H1 (cell line): ENCODE measurements at regions not wholly inside any gene's neighbourhood (a gene's known extent, or its start where the extent isn't known, plus 50 kb on each side); places are given as distances from the start of the nearest gene placed in this dataset.
A peak's percentile ranks its signal among the peaks of the same experiment; 100 is the strongest.

ENCODE experiments used
- CTCF ChIA-PET: fragments of 300-600 bp; sonication (Branson Sonifier 250); formaldehyde crosslinking; loops from one replicate; lab custom pipeline; 2021; ENCODE audit not compliant: partially characterized antibody; lab: Charles Lee
- POLR2A ChIA-PET: fragments of 300-600 bp; sonication (Branson Sonifier 250); formaldehyde crosslinking; loops from one replicate; lab custom pipeline; 2021; ENCODE audit warnings: inconsistent platforms; ENCODE audit not compliant: partially characterized antibody; lab: Charles Lee
- DNase-seq, 2 experiments: peaks; one replicate each; pipeline versions ENCODE4 v3.0.0 to v3.0.0-alpha.2; 2010 to 2022; ENCODE audit warnings: low spot score in 2 of 2, low read depth in 1 of 2, mixed read lengths in 1 of 2
- FAIRE-seq: peaks from 2 replicates; lab custom pipeline; 2011; peaks lifted over from hg19 to GRCh38; lab: Jason Lieb, UNC
- H2AFZ ChIP-seq: 2 replicates; pipeline ENCODE4 v1.8.1; 2012; ENCODE audit warnings: low read length, inconsistent platforms
- H2AK5ac ChIP-seq: 2 replicates; pipeline ENCODE4 v1.6.1; 2013; ENCODE audit warnings: low read depth, low read length
- H2BK120ac ChIP-seq: replicated peaks from 2 replicates; pipeline ENCODE3; 2013; ENCODE audit warnings: low read depth, low read length, inconsistent platforms
- H2BK12ac ChIP-seq: 2 replicates; pipeline ENCODE4 v1.6.1; 2013; ENCODE audit warnings: low read depth, low read length
- H2BK15ac ChIP-seq: 2 replicates; pipeline ENCODE4 v1.6.1; 2013; ENCODE audit warnings: low read length
- H2BK20ac ChIP-seq: 2 replicates; pipeline ENCODE4 v1.6.1; 2013; ENCODE audit warnings: low read length
- H2BK5ac ChIP-seq: 2 replicates; pipeline ENCODE4 v1.6.1; 2013; ENCODE audit warnings: low read depth, low read length
- H3K14ac ChIP-seq: 2 replicates; pipeline ENCODE4 v1.6.1; 2013; ENCODE audit warnings: inconsistent platforms; ENCODE audit not compliant: insufficient read length
- H3K18ac ChIP-seq: 2 replicates; pipeline ENCODE4 v1.6.1; 2013; ENCODE audit warnings: low read length; ENCODE audit errors: extremely low read depth
- H3K23ac ChIP-seq: 2 replicates; pipeline ENCODE4 v1.6.1; 2013; ENCODE audit warnings: inconsistent platforms; ENCODE audit not compliant: insufficient read length
- H3K23me2 ChIP-seq: 2 replicates; pipeline ENCODE4 v1.6.1; 2013; ENCODE audit warnings: low read depth, low read length
- H3K27ac ChIP-seq: 2 replicates; pipeline ENCODE4 v1.6.1; 2011; ENCODE audit warnings: low read depth, low read length, inconsistent platforms
- H3K27me3 ChIP-seq, 4 experiments: replicated peaks in 1 of 4; 1 replicate in 1 of 4; 2 replicates in 3 of 4; pipeline versions ENCODE4 v1.6.1 to v1.8.1; 2011 to 2013; ENCODE audit warnings: low read length in 3 of 4, mild to moderate bottlenecking in 3 of 4, inconsistent platforms in 2 of 4, mixed read lengths in 2 of 4, moderate library complexity in 1 of 4; ENCODE audit not compliant: control insufficient read depth in 3 of 4, insufficient read depth in 3 of 4; ENCODE audit errors: extremely low read depth in 1 of 4
- H3K36me3 ChIP-seq, 4 experiments: 2 replicates each; pipeline versions ENCODE4 v1.6.1 to v1.8.1; 2011 to 2013; ENCODE audit warnings: mild to moderate bottlenecking in 4 of 4, low read length in 3 of 4, moderate library complexity in 2 of 4, control low read depth in 1 of 4, inconsistent platforms in 1 of 4; ENCODE audit not compliant: insufficient read depth in 4 of 4, control insufficient read depth in 2 of 4
- H3K4ac ChIP-seq: replicated peaks from 2 replicates; pipeline ENCODE3; 2013; ENCODE audit warnings: low read length, low read depth, mixed read lengths, inconsistent platforms; ENCODE audit not compliant: insufficient read length
- H3K4me1 ChIP-seq, 4 experiments: replicated peaks in 1 of 4; 1 replicate in 1 of 4; 2 replicates in 3 of 4; pipeline versions ENCODE4 v1.6.1 to v1.8.1; 2011 to 2013; ENCODE audit warnings: low read length in 3 of 4, inconsistent platforms in 2 of 4, mixed read lengths in 1 of 4; ENCODE audit not compliant: insufficient read depth in 4 of 4, control insufficient read depth in 3 of 4
- H3K4me2 ChIP-seq, 2 experiments: 2 replicates each; pipeline versions ENCODE4 v1.6.1 to v1.8.1; 2011 to 2013; ENCODE audit warnings: low read depth in 2 of 2, low read length in 2 of 2, control low read depth in 1 of 2, inconsistent platforms in 1 of 2, mild to moderate bottlenecking in 1 of 2; ENCODE audit not compliant: insufficient read depth in 1 of 2
- H3K4me3 ChIP-seq, 4 experiments: fragments of 200-600, 300-600 bp in 1 of 4; sonication (generic), shearing (Covaris generic), sonication (Bioruptor Twin) in 1 of 4; 2 replicates each; pipeline versions ENCODE4 v1.5.1 to v1.8.1; 2011 to 2016; ENCODE audit warnings: low read length in 4 of 4, low read depth in 3 of 4, control low read depth in 2 of 4, inconsistent platforms in 2 of 4, mild to moderate bottlenecking in 2 of 4, mixed read lengths in 1 of 4, moderate library complexity in 1 of 4; ENCODE audit not compliant: insufficient read depth in 2 of 4; ENCODE audit errors: extremely low read depth in 1 of 4
- H3K56ac ChIP-seq: replicated peaks from 2 replicates; pipeline ENCODE3; 2013; ENCODE audit warnings: low read depth, mild to moderate bottlenecking, mixed read lengths, low read length, inconsistent platforms; ENCODE audit not compliant: insufficient read length
- H3K79me1 ChIP-seq: 2 replicates; pipeline ENCODE4 v1.6.1; 2013; ENCODE audit warnings: low read depth, low read length, control low read depth
- H3K79me2 ChIP-seq, 2 experiments: 2 replicates each; pipeline versions ENCODE4 v1.6.1 to v1.8.1; 2012 to 2013; ENCODE audit warnings: low read length in 2 of 2, mild to moderate bottlenecking in 2 of 2, inconsistent platforms in 1 of 2; ENCODE audit not compliant: insufficient read depth in 2 of 2, control insufficient read depth in 1 of 2
- H3K9ac ChIP-seq, 4 experiments: replicated peaks in 1 of 4; 1 replicate in 1 of 4; 2 replicates in 3 of 4; pipeline versions ENCODE4 v1.6.1 to v1.8.1; 2011 to 2013; ENCODE audit warnings: low read depth in 3 of 4, low read length in 3 of 4, control low read depth in 2 of 4, mild to moderate bottlenecking in 2 of 4, moderate library complexity in 2 of 4, inconsistent platforms in 1 of 4; ENCODE audit errors: extremely low read depth in 1 of 4
- H3K9me3 ChIP-seq, 2 experiments: 2 replicates each; pipeline versions ENCODE4 v1.6.1 to v1.8.1; 2012 to 2013; ENCODE audit warnings: mild to moderate bottlenecking in 2 of 2, moderate library complexity in 2 of 2, control low read depth in 1 of 2, inconsistent platforms in 1 of 2, low read depth in 1 of 2, low read length in 1 of 2, mixed read lengths in 1 of 2; ENCODE audit not compliant: insufficient read depth in 2 of 2
- H4K20me1 ChIP-seq, 2 experiments: replicated peaks in 1 of 2; 2 replicates each; pipeline versions ENCODE3 to v1.8.1; 2011 to 2013; ENCODE audit warnings: inconsistent platforms in 2 of 2, low read length in 2 of 2, mild to moderate bottlenecking in 1 of 2; ENCODE audit not compliant: insufficient read depth in 2 of 2, control insufficient read depth in 1 of 2
- H4K5ac ChIP-seq: 2 replicates; pipeline ENCODE4 v1.6.1; 2013; ENCODE audit warnings: low read length, low read depth, mixed read lengths, inconsistent platforms; ENCODE audit not compliant: insufficient read length
- H4K8ac ChIP-seq: 2 replicates; pipeline ENCODE4 v1.8.0; 2013; ENCODE audit warnings: mild to moderate bottlenecking, moderate library complexity, low read length, inconsistent platforms; ENCODE audit not compliant: insufficient read depth; ENCODE audit errors: extremely low read depth
- H4K91ac ChIP-seq: replicated peaks from 2 replicates; pipeline ENCODE3; 2013; ENCODE audit warnings: low read length, mixed read lengths, inconsistent platforms; ENCODE audit not compliant: insufficient read length
- BCL11A ChIP-seq, 2 experiments: IDR thresholded peaks; one replicate each; pipeline ENCODE4 v1.6.1; 2011; ENCODE audit warnings: low read depth in 2 of 2, low read length in 2 of 2, mild to moderate bottlenecking in 2 of 2
- CEBPB ChIP-seq: IDR thresholded peaks from 2 replicates; pipeline ENCODE4 v1.6.1; 2012; ENCODE audit warnings: low read depth, low read length
- EGR1 ChIP-seq: IDR thresholded peaks from 2 replicates; pipeline ENCODE4 v1.6.1; 2011; ENCODE audit warnings: low read depth, low read length, borderline replicate concordance
- JUND ChIP-seq: IDR thresholded peaks from 2 replicates; pipeline ENCODE4 v1.6.1; 2011; ENCODE audit warnings: mild to moderate bottlenecking, improper control_type of control experiment, low read length
- KDM1A ChIP-seq: fragments of 200-600, 300-600 bp; sonication (generic); IDR thresholded peaks from 2 replicates; pipeline ENCODE4 v1.7.1; 2016; ENCODE audit warnings: mild to moderate bottlenecking, low read length, borderline replicate concordance
- KDM4A ChIP-seq: IDR thresholded peaks from one replicate; pipeline ENCODE4 v1.7.1; 2012; ENCODE audit warnings: low read depth, mild to moderate bottlenecking, moderate library complexity, low read length, inconsistent platforms; ENCODE audit not compliant: severe bottlenecking
- PHF8 ChIP-seq: fragments of 200-600 bp; sonication (generic); conservative IDR thresholded peaks from 2 replicates; pipeline ENCODE4 v1.7.1; 2012; ENCODE audit warnings: low read depth, mild to moderate bottlenecking, inconsistent platforms, low read length, moderate library complexity
- POU5F1 ChIP-seq: IDR thresholded peaks from 2 replicates; pipeline ENCODE4 v1.6.1; 2011; ENCODE audit warnings: low read depth, mild to moderate bottlenecking, low read length, moderate library complexity
- TAF7 ChIP-seq: optimal IDR thresholded peaks from 2 replicates; pipeline ENCODE3; 2011; ENCODE audit warnings: low read depth, mild to moderate bottlenecking, inconsistent platforms, low read length, moderate library complexity, borderline replicate concordance
- TBP ChIP-seq: IDR thresholded peaks from 2 replicates; pipeline ENCODE4 v1.6.1; 2011; ENCODE audit warnings: low read depth, low read length, improper control_type of control experiment
- WGBS, 2 experiments: shearing (Covaris generic) in 1 of 2; methylation state at CpG; one replicate each; pipeline versions ENCODE4 v1.1.6 to v1.1.7; 2013 to 2015; ENCODE audit warnings: low lambda C conversion rate in 2 of 2, mixed read lengths in 2 of 2, inconsistent platforms in 1 of 2, low coverage in 1 of 2, missing lambda C conversion rate in 1 of 2; ENCODE audit not compliant: insufficient replicate concordance in 2 of 2, insufficient coverage in 1 of 2, insufficient read length in 1 of 2; ENCODE audit errors: extremely low coverage in 1 of 2, missing lambda C conversion rate in 1 of 2; 5-methylcytosine and 5-hydroxymethylcytosine counted together

GRCh38 chr2:53424902-53425301 lies 342.7 kb upstream of the CHAC2 start:
- peak overlapping the region; percentile 31; the same call in 1 of the 2 replicates for H2BK12ac ChIP-seq
- no peaks in the 10 kb centered on the region for H4K20me1 ChIP-seq
- DNase-seq (no peak), FAIRE-seq (no peak)
- H3K4me1 ChIP-seq, result no peaks in the 10 kb centered on the region; a peak in 1 of 7 replicates
- H2BK20ac ChIP-seq, result no peak overlapping the region; the same call in 1 of the 2 replicates
- H3K27me3 ChIP-seq, result no peaks in the 10 kb centered on the region
- no peaks in the 10 kb centered on the region for H3K79me2 ChIP-seq
- no peaks in the 10 kb centered on the region for H3K23me2 ChIP-seq
- H3K4ac ChIP-seq, result no peak overlapping the region
- H3K4me2 ChIP-seq, result no peak overlapping the region
- no peak overlapping the region for H3K9ac ChIP-seq
- H3K23ac ChIP-seq, result no peak overlapping the region
- no peaks in the 10 kb centered on the region for H3K36me3 ChIP-seq
- ChIA-PET CTCF (interaction anchor here (1.0 to 3.2 kb wide), 6 partner anchors 16 to 320 kb away, joined by 3 to 15 read pairs (median 3); no protein-coding TSS in a partner anchor), POLR2A (no interaction called here)
- H3K56ac ChIP-seq, result no peak overlapping the region
- H2AK5ac ChIP-seq, result no peak overlapping the region
- H2BK120ac ChIP-seq, result no peak overlapping the region
- WGBS, 2 experiments, result 64% methylated on average over 3 of the region's 3 CpGs; no CpG with 5 or more reads in 1 of the 2 experiments
- H4K91ac ChIP-seq, result no peak overlapping the region
- no peak overlapping the region for H4K8ac ChIP-seq
- no peak overlapping the region for H2BK5ac ChIP-seq
- no peak overlapping the region; the same call in 1 of the 2 replicates for H2BK15ac ChIP-seq
- no peaks in the 10 kb centered on the region for H3K9me3 ChIP-seq
- H3K14ac ChIP-seq, result no peak overlapping the region
- H4K5ac ChIP-seq, result no peak overlapping the region
- no peak overlapping the region for H3K4me3 ChIP-seq
- H3K18ac ChIP-seq, result no peak overlapping the region; the same call in 1 of the 2 replicates
- no peaks in the 10 kb centered on the region for H3K79me1 ChIP-seq
- H2AFZ ChIP-seq, result no peak overlapping the region
- TF ChIP-seq KDM4A (no peak), JUND (no peak), PHF8 (no peak), EGR1 (no peak), KDM1A (no peak), TAF7 (no peak), BCL11A (IDR thresholded peaks at IDR 0.05; ENCODE audit: low read depth in 2 of 2, low read length in 2 of 2) (no peak), POU5F1 (no peak), CEBPB (no peak), TBP (no peak)
- no peak overlapping the region for H3K27ac ChIP-seq
